HG02970 (cell line): ENCODE measurements at regions not wholly inside any gene's neighbourhood (a gene's known extent, or its start where the extent isn't known, plus 50 kb on each side); places are given as distances from the start of the nearest gene placed in this dataset.
"Not testable (repeated sequence)": the region's sequence is repeated elsewhere in the genome, so short reads cannot be mapped to it uniquely, and the experiment has no call there.

Source experiments
- ATAC-seq: cut with Tn5 transposase; IDR thresholded peaks from one replicate; pipeline ENCODE4 v1.9.1; 2021; ENCODE audit warnings: mild to moderate bottlenecking, moderate library complexity, moderate number of reproducible peaks; ENCODE audit not compliant: unreplicated experiment, low FRiP score

- ATAC-seq, result no peak
Measured at GRCh38 chr17:68135141-68135887, 99.8 kb downstream of the KPNA2 start.

DNA sequence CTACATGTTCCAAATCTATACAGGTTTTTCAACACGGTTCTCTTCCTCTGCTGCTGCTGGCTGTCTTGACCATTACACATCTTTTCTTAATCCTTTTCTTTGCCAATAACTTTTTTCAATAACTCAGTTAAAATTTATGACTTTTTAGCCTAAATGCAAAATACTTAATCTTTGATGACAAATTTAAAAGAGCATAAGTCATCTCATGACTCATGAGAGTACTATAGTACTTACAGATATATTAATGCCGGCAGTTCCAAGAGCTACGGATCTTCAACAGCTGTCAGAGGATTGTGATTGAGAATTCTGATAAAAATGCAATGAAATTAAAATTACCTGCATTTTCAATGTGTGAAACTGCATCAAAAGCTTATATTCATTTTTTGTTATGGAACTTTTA is 105.5 kb downstream of the KPNA2 start:
- no peak for ATAC-seq

GRCh38 chr17:68142595-68142994 is 105.2 kb upstream of the AMZ2 start:
- no peak for ATAC-seq

DNA sequence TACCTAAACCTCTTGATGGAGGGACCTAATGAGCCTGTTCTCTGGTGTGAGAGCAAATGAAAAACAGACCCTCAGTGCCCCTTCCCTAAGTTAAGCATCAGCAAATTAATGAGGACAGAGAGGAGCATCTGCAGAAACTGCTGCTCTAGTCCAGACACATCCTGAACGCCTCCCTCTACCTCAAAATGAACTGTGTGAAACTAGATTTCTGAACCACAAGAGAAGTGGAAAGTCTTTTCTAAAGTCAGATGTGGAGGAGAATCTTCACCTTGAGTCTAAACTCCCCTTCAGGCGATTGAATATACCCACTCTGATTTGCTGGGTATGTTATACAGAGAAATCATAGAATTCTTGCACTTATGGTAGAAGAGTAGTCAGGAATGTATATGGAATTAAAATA is 104.4 kb upstream of the AMZ2 start:
- ATAC-seq, result no peak

DNA sequence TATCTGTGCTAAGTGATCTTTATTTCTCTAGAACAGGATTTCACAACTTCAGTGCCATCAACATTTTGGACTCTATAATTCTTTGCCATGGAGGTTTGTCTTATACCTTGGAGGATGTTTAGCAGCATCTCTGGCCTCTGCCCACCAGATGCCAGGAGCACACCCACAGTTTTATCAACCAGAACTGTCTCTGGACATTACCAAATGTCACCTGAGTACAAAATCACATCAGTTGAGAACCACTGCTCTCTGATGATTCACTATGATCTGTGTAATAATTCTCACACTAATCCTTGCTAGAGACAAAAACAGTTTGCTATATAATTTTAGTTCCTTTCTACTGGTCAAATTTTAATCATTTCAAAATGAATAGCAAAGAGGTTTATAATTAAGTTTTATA is 102.8 kb upstream of the AMZ2 start:
- no peak for ATAC-seq

DNA sequence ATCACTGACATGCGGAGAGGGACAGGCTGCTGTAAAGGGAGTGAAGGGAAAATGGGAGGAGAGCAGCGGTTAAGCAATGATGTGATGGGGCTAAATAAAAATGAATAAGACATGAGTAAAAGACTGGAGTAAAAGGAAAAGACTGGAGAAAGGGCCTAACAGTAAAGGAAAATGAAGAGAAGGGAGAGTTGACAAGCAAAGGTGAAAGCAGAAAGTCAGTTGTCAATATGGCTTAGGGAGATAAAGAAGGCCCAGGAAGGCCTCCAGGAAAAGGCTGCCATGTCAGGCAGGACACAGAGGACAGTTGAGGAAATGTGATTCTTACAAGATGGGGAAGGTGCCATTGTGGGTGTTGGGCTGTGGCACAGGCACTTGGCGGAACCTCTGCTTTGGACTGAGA is 98.9 kb upstream of the AMZ2 start:
- ATAC-seq, result no peak

GRCh38 chr17:68152161-68152571 is 95.7 kb upstream of the AMZ2 start:
- no peak for ATAC-seq

DNA sequence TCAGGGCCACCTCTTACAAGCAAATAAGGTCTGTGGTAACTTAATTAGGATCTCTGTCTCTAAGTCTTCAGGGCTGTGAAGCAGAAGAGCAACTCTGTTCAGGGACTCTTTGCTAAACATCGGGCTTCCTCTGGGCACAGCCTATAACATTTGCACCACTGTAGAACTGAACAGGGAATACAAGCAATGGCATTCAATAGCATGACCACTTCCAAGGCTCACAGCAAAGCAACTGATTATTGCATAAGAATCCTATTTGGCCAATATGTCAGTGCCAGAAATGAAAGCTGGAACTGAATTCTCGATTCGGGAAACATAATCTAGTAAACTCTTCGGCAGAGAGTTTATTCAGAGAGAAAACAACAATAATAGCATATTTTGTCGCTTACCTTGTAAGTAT is 92.2 kb upstream of the AMZ2 start:
- no peak for ATAC-seq

GRCh38 chr17:68161644-68162428 is 86.0 kb upstream of the AMZ2 start:
- ATAC-seq, result no peak

- not testable (repeated sequence) for ATAC-seq
Measured at GRCh38 chr17:68168273-68169164, 79.3 kb upstream of the AMZ2 start.

DNA sequence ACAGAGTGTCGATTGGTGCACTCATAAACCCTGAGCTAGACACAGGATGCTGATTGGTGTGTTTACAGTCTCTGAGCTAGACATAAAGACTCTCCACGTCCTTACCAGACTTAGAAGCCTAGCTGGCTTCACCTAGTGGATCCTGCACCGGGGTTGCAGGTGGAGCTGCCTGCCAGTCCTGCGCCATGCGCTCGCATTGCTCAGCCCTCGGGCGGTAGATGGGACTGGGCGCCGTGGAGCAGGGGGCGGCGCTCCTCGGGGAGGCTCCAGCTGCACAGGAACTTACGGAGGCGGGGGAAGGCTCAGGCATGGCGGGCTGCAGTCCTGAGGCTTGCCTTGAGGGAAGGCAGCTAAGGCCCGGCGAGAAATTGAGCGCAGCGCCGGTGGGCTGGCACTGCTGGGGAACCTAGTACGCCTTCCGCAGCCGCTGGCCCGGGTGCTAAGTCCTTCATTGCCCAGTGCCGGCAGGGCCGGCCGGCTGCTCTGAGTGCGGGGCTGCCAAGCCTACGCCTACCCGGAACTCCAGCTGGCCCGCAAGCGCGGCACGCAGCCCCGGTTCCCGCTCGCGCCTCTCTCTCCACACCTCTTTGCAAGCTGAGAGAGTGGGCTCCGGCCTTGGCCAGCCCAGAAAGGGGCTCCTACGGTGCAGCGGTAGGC is 78.5 kb upstream of the AMZ2 start:
- ATAC-seq, result not testable (repeated sequence)

DNA sequence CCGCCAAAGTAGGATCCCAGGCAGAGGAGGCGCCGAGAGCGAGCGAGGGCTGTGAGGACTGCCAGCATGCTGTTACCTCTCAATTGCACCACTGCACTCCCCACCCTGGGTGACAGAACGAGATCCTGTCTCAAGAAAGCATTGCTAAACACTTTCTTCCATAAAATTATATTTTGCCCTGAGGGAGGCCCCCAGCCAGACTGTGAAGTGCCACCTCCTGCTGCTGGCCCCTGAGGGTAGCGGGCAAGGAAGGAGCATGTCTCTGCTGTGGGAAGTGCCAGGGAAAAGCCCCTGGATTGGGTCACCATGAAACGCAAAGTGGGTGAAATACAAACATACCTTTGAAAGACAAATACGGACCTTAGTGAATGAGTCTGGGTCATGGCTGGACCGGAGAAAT is 78.0 kb upstream of the AMZ2 start:
- no peak for ATAC-seq

DNA sequence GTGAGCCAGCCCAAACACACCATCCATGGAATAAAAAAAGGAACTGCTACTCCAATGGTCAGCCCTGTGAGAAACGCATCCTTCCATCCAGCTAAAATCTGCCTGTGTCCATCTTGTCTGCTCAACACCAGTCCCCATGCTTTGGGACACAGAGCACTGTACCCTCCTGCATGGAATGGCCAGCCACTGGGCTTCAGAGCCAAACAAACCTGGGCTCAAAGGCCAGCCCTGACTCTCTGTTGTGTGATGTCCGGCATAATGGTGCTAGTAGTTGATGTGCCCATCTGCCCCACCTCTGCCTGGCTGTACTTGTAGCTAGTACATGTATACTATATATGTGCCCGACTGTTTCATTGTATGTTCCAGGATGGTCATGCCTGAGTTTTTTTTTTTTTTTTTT is 77.6 kb upstream of the AMZ2 start:
- no peak for ATAC-seq

GRCh38 chr17:68172461-68172954 is 75.3 kb upstream of the AMZ2 start:
- no peak for ATAC-seq

- no peak for ATAC-seq
Measured at GRCh38 chr17:68175416-68175815, 72.4 kb upstream of the AMZ2 start.

DNA sequence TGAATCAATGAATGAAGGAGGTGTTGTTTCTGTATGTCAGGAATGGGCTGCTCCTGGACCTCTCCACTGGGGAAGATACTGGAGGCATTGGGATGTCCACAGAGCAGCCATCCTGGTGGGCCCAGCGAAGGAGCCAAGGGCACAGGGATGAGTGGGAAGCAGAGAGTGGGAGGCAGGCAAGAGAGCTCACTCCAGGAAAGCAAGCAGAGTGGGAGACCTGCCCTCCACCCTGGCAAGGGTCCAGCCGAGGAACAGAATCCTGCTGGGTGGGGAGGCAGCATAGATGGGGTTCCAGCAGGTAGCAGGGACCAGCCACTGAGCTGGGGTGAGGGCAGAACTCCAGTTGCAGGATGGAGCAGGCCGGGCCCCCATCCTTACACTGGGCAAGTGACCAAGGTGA is 71.9 kb upstream of the AMZ2 start:
- no peak for ATAC-seq

DNA sequence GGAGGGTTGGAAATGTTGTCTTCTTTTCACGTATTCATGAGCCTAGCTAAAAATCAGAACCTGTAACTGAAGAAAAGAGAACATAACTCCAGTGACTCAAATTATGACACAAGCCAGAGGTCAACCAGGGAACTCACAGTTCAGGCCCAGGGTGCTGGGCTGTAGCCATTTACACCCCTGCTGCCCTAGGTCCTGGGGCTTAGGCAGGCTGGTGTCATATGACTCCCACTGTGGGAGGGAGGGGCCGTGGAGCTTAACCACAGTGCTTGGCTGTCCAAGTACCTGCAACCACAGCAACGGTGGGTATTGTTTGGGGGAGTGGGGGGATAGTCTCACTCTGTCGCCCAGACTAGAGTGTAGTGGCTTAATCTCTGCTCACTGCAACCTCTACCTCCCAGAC is 71.1 kb upstream of the AMZ2 start:
- ATAC-seq, result no peak

DNA sequence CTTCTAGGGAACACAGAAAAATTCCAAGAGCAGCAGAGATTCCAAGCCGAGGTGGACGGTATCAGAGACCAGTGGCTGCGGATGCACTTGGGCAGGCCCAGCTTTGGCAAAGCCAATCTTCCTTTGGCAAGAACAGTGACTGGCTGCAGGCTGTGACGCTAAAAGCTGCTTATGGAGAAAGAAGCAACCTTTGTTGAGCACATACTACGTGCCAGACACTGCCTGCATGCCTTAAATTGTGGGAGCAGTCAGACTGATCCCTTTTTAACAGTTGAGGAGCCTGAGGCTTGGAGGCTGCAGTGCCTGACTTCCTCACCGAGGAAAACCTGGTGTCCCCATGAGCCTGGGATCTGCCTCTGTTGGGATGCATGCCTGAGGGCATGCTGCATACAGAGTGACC is 69.0 kb upstream of the AMZ2 start:
- no peak for ATAC-seq

DNA sequence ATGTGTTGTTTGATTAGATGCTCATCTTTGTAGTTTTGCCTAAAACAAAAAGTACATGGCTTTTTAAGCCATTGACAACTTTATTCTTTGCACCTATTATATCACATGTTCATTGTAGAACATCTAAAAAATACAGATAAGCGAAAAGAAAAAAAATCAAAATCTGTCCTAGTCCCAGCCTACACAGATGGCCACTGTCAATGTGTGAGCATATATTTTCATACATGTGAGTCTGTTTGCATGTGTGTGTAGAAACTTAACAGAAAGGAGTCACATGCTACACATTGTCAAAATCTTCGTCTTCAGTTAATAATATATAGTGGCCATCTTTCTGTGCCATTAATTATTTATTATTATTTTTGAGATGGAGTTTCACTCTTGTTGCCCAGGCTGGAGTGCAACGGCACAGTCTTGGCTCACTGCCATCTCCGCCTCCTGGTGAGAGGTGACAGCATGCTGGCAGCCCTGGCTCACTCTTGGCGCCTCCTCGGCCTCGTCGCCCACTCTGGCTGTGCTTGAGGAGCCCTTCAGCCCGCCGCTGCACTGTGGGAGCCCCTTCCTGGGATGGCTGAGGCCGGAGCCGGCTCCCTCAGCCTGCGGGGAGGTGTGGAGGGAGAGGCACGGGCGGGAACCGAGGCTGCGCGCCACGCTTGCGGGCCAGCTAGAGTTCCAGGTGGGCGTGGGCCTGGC is 68.5 kb upstream of the AMZ2 start:
- no peak for ATAC-seq

DNA sequence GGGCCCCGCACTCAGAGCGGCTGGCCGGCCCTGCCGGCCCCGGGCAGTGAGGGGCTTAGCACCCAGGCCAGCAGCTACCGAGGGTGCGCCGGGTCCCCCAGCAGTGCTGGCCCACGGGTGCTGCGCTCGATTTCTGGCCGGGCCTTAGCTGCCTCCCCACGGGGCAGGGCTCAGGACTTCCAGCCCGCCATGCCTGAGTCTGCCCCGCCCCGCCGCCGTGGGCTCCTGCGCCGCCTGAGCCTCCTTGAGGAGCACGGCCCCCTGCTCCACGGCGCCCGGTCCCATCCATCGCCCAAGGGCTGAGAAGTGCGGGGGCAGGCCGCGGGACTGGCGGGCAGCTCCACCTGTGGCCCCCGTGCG is 67.9 kb upstream of the AMZ2 start:
- ATAC-seq, result no peak
